ENCODE measurements at regions not wholly inside any gene's neighbourhood (a gene's known extent, or its start where the extent isn't known, plus 50 kb on each side); places are given as distances from the start of the nearest gene placed in this dataset.

DNA sequence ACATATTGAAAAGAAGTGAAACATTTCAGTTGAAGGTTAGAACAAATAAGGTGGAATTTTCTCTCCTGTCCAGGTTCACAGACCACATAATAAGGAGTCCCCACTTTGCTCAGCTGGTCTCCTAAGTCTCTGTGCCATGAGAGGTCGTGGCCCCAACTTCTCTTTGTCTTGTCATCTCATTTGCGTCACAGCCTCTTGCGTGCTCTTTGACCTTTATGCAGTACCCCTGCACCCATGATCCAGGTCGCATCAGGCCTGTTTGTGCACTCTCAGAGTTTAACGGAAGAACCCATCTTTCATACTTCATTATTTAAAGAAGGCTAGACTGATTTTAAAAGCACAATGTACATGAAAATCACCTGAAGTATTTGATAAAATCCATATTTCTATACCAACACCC is 110.4 kb upstream of the BMP2 start:
- TF ChIP-seq CTCF (IDR thresholded peaks at IDR 0.05; ENCODE audit: poor library complexity, severe bottlenecking) (no peak), POLR2AphosphoS5 (IDR thresholded peaks at IDR 0.05) (no peak), EP300 (conservative IDR thresholded peaks at IDR 0.05; ENCODE audit: poor library complexity, severe bottlenecking) (no peak), RAD21 (conservative IDR thresholded peaks at IDR 0.05) (no peak), EZH2 (IDR thresholded peaks at IDR 0.05; ENCODE audit: borderline replicate concordance, insufficient read depth, low read length, poor library complexity, severe bottlenecking) (no peak)
- TF ChIP-seq, protein P1, sequence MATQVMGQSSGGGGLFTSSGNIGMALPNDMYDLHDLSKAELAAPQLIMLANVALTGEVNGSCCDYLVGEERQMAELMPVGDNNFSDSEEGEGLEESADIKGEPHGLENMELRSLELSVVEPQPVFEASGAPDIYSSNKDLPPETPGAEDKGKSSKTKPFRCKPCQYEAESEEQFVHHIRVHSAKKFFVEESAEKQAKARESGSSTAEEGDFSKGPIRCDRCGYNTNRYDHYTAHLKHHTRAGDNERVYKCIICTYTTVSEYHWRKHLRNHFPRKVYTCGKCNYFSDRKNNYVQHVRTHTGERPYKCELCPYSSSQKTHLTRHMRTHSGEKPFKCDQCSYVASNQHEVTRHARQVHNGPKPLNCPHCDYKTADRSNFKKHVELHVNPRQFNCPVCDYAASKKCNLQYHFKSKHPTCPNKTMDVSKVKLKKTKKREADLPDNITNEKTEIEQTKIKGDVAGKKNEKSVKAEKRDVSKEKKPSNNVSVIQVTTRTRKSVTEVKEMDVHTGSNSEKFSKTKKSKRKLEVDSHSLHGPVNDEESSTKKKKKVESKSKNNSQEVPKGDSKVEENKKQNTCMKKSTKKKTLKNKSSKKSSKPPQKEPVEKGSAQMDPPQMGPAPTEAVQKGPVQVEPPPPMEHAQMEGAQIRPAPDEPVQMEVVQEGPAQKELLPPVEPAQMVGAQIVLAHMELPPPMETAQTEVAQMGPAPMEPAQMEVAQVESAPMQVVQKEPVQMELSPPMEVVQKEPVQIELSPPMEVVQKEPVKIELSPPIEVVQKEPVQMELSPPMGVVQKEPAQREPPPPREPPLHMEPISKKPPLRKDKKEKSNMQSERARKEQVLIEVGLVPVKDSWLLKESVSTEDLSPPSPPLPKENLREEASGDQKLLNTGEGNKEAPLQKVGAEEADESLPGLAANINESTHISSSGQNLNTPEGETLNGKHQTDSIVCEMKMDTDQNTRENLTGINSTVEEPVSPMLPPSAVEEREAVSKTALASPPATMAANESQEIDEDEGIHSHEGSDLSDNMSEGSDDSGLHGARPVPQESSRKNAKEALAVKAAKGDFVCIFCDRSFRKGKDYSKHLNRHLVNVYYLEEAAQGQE (IDR thresholded peaks at IDR 0.05; ENCODE audit: borderline replicate concordance) = no peak
